Erythroblast (primary cell): ENCODE measurements at regions not wholly inside any gene's neighbourhood (a gene's known extent, or its start where the extent isn't known, plus 50 kb on each side); places are given as distances from the start of the nearest gene placed in this dataset.

ENCODE experiments used
- GATA1 ChIP-seq: IDR thresholded peaks from 2 replicates; pipeline ENCODE4 v1.6.1; 2011; ENCODE audit warnings: low read depth, mild to moderate bottlenecking, control low read depth, low read length, moderate library complexity
- POLR2A ChIP-seq: IDR thresholded peaks from 2 replicates; pipeline ENCODE4 v1.6.1; 2011; ENCODE audit warnings: mild to moderate bottlenecking, low read length

GRCh38 chr2:234430871-234431270 is 66.0 kb downstream of the ARL4C start:
- TF ChIP-seq POLR2A: no peak
- TF ChIP-seq GATA1: no peak
